ENCODE measurements at regions not wholly inside any gene's neighbourhood (a gene's known extent, or its start where the extent isn't known, plus 50 kb on each side); places are given as distances from the start of the nearest gene placed in this dataset.

GRCh38 chr13:104002216-104002615, 936.0 kb upstream of the SLC10A2 start:
- DNase-seq (no peak), ATAC-seq (no peak)
- H3K9me3 Mint-ChIP-seq: no peaks in the 10 kb centered on the region
- no peaks in the 10 kb centered on the region for H3K27me3 Mint-ChIP-seq
- no peaks in the 10 kb centered on the region for H3K4me1 Mint-ChIP-seq
- no peak overlapping the region for H3K27ac Mint-ChIP-seq
- no peak overlapping the region for H3K4me3 Mint-ChIP-seq
- H3K36me3 Mint-ChIP-seq (ENCODE audit: low read depth): no peaks in the 10 kb centered on the region

GRCh38 chr13:104001766-104002165, 935.5 kb upstream of the SLC10A2 start:
- no peaks in the 10 kb centered on the region for H3K36me3 Mint-ChIP-seq (ENCODE audit: low read depth)
- DNase-seq (no peak), ATAC-seq (no peak)
- H3K27me3 Mint-ChIP-seq: no peaks in the 10 kb centered on the region
- no peak overlapping the region for H3K27ac Mint-ChIP-seq
- H3K4me3 Mint-ChIP-seq: no peak overlapping the region
- H3K9me3 Mint-ChIP-seq: no peaks in the 10 kb centered on the region
- no peaks in the 10 kb centered on the region for H3K4me1 Mint-ChIP-seq

DNA sequence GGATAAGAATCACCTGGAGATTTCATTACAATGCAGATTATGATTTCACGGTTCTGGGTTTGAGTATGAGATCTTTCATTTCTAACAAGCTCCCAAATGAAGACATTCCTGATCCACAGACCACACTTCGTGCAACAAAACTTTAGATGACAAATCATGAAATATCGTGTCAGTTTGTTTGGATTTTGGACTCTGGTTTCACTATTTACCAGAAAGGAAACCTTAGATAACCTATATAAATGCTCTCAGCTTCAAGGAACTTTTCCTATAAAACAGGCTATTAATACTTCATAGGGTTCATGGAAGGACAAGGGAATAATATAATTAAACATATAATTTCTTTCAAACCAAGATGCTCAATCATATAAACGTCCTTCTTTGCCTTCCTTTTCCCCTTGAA, 930.5 kb upstream of the SLC10A2 start:
- no peaks in the 10 kb centered on the region for H3K36me3 Mint-ChIP-seq (ENCODE audit: low read depth)
- H3K27ac Mint-ChIP-seq: no peak overlapping the region
- DNase-seq (no peak), ATAC-seq (no peak)
- H3K4me1 Mint-ChIP-seq: no peaks in the 10 kb centered on the region
- no peaks in the 10 kb centered on the region for H3K27me3 Mint-ChIP-seq
- peaks cover 11% of the 10 kb centered on the region for H3K9me3 Mint-ChIP-seq
- no peak overlapping the region for H3K4me3 Mint-ChIP-seq

- ATAC-seq (no peak), DNase-seq (no peak)
- Mint-ChIP-seq H3K9me3 (no peaks in the 10 kb centered on the region), H3K27ac (no peak overlapping the region), H3K4me3 (no peak overlapping the region), H3K36me3 (ENCODE audit: low read depth) (no peaks in the 10 kb centered on the region), H3K27me3 (no peaks in the 10 kb centered on the region), H3K4me1 (no peaks in the 10 kb centered on the region)
Observed at GRCh38 chr13:103983948-103984347, 917.7 kb upstream of the SLC10A2 start.

GRCh38 chr13:103976371-103976770, 910.2 kb upstream of the SLC10A2 start:
- H3K4me3 Mint-ChIP-seq: no peak overlapping the region
- H3K27me3 Mint-ChIP-seq: no peaks in the 10 kb centered on the region
- H3K36me3 Mint-ChIP-seq (ENCODE audit: low read depth): no peaks in the 10 kb centered on the region
- no peaks in the 10 kb centered on the region for H3K4me1 Mint-ChIP-seq
- no peak for ATAC-seq
- no peak overlapping the region for H3K27ac Mint-ChIP-seq
- no peak for DNase-seq
- peaks cover 9% of the 10 kb centered on the region for H3K9me3 Mint-ChIP-seq

GRCh38 chr13:103973740-103974139, 907.5 kb upstream of the SLC10A2 start:
- no peak for DNase-seq
- Mint-ChIP-seq H3K4me3 (no peak overlapping the region), H3K9me3 (peaks cover 18% of the 10 kb centered on the region), H3K27me3 (no peaks in the 10 kb centered on the region), H3K36me3 (ENCODE audit: low read depth) (no peaks in the 10 kb centered on the region), H3K4me1 (no peaks in the 10 kb centered on the region), H3K27ac (no peak overlapping the region)
- no peak for ATAC-seq

DNA sequence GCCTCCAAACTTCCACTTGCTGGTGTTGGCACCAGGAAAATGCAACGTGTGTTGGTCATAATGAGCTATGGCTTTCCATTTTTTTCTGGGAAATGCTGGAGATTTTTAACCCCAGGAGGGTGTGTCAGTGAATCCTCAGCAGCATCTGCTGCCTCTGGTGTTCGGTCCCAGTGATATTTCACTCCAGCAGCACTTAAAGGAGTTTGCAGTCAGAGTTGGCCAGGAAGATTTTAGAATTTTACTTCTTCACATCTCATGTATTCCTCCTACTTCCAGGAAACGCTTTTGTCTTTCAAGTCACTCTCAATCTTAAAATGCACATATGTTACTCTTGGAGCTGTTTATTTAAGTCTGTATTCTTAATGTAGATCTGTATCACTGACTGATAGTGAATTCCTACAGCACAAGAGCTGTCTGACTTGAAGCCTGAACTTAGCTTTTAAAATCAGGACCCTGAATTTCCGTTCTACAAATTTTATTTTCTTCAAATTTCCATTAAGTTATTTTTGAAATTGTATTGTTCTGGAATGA, 903.4 kb upstream of the SLC10A2 start:
- Mint-ChIP-seq H3K27ac (no peak overlapping the region), H3K36me3 (ENCODE audit: low read depth) (no peaks in the 10 kb centered on the region), H3K4me3 (no peak overlapping the region), H3K27me3 (no peaks in the 10 kb centered on the region), H3K9me3 (peaks cover 21% of the 10 kb centered on the region), H3K4me1 (no peaks in the 10 kb centered on the region)
- ATAC-seq (no peak), DNase-seq (no peak)

- H3K27ac Mint-ChIP-seq: no peak overlapping the region
- H3K27me3 Mint-ChIP-seq: no peaks in the 10 kb centered on the region
- no peak overlapping the region for H3K4me3 Mint-ChIP-seq
- peaks cover 34% of the 10 kb centered on the region for H3K9me3 Mint-ChIP-seq
- ATAC-seq (no peak), DNase-seq (no peak)
- no peaks in the 10 kb centered on the region for H3K36me3 Mint-ChIP-seq (ENCODE audit: low read depth)
- H3K4me1 Mint-ChIP-seq: no peaks in the 10 kb centered on the region
Observed at GRCh38 chr13:103965506-103966243, 899.5 kb upstream of the SLC10A2 start.

GRCh38 chr13:103961784-103962183, 895.6 kb upstream of the SLC10A2 start:
- Mint-ChIP-seq H3K4me3 (no peak overlapping the region), H3K9me3 (peaks cover 31% of the 10 kb centered on the region), H3K27ac (no peak overlapping the region), H3K36me3 (ENCODE audit: low read depth) (no peaks in the 10 kb centered on the region), H3K4me1 (no peaks in the 10 kb centered on the region), H3K27me3 (no peaks in the 10 kb centered on the region)
- ATAC-seq (no peak), DNase-seq (no peak)

- Mint-ChIP-seq H3K4me3 (no peak overlapping the region), H3K27me3 (no peaks in the 10 kb centered on the region), H3K9me3 (peaks cover 29% of the 10 kb centered on the region), H3K4me1 (no peaks in the 10 kb centered on the region), H3K36me3 (ENCODE audit: low read depth) (no peaks in the 10 kb centered on the region), H3K27ac (no peak overlapping the region)
- ATAC-seq (no peak), DNase-seq (no peak)
Observed at GRCh38 chr13:103961129-103961528, 894.9 kb upstream of the SLC10A2 start.

GRCh38 chr13:103960001-103960400, 893.8 kb upstream of the SLC10A2 start:
- peaks cover 25% of the 10 kb centered on the region for H3K9me3 Mint-ChIP-seq
- no peak overlapping the region for H3K27ac Mint-ChIP-seq
- ATAC-seq: no peak
- no peaks in the 10 kb centered on the region for H3K27me3 Mint-ChIP-seq
- H3K36me3 Mint-ChIP-seq (ENCODE audit: low read depth): no peaks in the 10 kb centered on the region
- no peak overlapping the region for H3K4me3 Mint-ChIP-seq
- DNase-seq: no peak
- H3K4me1 Mint-ChIP-seq: no peaks in the 10 kb centered on the region

DNA sequence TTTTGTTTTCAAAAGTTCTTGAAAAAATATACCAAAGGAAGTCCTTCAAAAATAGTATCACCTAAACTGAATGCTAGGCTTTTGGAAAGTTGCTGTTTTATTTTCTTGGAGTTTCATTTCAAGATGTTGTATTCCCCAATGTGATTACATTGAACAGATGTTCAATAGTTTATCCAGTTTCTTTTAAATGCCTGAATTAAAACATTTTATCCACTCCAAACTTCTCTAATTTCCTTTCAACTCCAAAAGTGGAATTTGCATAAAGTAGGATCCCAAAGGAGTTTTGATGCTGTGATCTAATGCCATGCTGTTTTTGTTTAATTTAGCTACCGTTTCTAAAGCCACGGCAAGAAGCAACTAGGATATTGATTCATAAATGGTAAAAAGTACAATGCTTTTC, 892.5 kb upstream of the SLC10A2 start:
- H3K9me3 Mint-ChIP-seq: peaks cover 31% of the 10 kb centered on the region
- H3K27me3 Mint-ChIP-seq: no peaks in the 10 kb centered on the region
- no peak overlapping the region for H3K4me3 Mint-ChIP-seq
- H3K27ac Mint-ChIP-seq: no peak overlapping the region
- no peaks in the 10 kb centered on the region for H3K36me3 Mint-ChIP-seq (ENCODE audit: low read depth)
- H3K4me1 Mint-ChIP-seq: no peaks in the 10 kb centered on the region
- DNase-seq (no peak), ATAC-seq (no peak)

DNA sequence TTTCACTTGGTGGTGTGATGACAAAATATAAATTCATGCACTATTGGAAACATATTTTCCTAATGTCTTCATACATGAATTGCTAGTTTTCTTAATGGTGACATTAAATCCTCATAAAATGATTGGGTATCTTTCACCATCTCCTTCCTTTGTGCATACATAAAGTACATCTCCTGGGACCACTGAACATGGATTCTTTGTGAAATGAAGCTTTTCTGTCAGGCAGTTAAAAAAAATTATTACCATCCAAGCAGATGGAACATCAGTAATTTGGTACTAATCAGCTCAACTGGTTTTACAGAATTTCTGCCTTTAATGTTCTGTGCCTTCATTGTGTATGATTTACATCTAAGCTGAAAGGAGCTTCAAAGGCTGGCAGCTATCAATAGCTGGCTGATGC, 891.7 kb upstream of the SLC10A2 start:
- H3K4me3 Mint-ChIP-seq: no peak overlapping the region
- H3K9me3 Mint-ChIP-seq: peaks cover 27% of the 10 kb centered on the region
- H3K27ac Mint-ChIP-seq: no peak overlapping the region
- DNase-seq (no peak), ATAC-seq (no peak)
- H3K36me3 Mint-ChIP-seq (ENCODE audit: low read depth): no peaks in the 10 kb centered on the region
- H3K4me1 Mint-ChIP-seq: no peaks in the 10 kb centered on the region
- H3K27me3 Mint-ChIP-seq: no peaks in the 10 kb centered on the region

- Mint-ChIP-seq H3K27ac (no peak overlapping the region), H3K4me3 (no peak overlapping the region), H3K4me1 (no peaks in the 10 kb centered on the region), H3K9me3 (peaks cover 17% of the 10 kb centered on the region), H3K36me3 (ENCODE audit: low read depth) (no peaks in the 10 kb centered on the region), H3K27me3 (no peaks in the 10 kb centered on the region)
- no peak for DNase-seq
- ATAC-seq: no peak
Observed at GRCh38 chr13:103953859-103954258, 887.6 kb upstream of the SLC10A2 start.

DNA sequence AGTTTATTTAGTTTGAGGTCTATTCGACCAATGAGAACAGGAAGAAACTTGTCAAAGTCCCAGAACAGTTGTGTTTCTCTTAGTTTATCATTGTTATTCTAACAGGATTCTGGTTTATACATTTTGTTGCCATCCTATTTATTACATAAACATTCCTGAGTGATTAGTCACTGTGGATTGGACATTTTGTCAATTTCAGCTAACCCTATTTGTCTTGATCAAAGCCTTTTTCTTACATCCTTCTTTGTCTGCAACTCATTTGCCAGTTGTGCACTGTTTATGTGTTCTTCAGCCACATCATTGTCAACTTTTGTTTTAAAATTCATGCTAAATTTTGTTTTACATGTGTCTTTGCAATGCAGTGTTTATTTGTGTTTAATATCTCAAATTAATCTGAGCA, 886.0 kb upstream of the SLC10A2 start:
- no peak for ATAC-seq
- H3K27ac Mint-ChIP-seq: no peak overlapping the region
- no peak for DNase-seq
- H3K36me3 Mint-ChIP-seq (ENCODE audit: low read depth): no peaks in the 10 kb centered on the region
- H3K27me3 Mint-ChIP-seq: no peaks in the 10 kb centered on the region
- no peak overlapping the region for H3K4me3 Mint-ChIP-seq
- H3K4me1 Mint-ChIP-seq: no peaks in the 10 kb centered on the region
- peaks cover 20% of the 10 kb centered on the region for H3K9me3 Mint-ChIP-seq

DNA sequence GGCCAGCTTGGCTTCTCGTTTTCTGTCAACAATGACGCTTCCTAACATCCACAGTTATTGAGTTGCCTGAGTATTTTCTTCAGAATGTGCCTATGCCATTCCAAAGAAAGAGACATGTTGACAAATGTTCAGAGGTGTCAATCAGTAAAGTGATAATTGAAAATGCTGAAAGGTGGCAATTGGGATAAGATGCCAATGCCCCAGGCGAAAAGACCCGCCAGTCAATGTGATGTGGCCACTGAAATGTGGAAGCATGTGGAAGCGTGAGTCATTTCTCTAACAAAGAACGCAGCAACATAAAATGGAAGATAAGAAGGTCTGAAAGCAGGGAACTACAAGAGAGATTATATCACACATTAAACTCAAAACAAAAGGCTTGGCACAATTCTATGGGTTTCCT, 882.2 kb upstream of the SLC10A2 start:
- peaks cover 7% of the 10 kb centered on the region for H3K9me3 Mint-ChIP-seq
- ATAC-seq: no peak

More for the DNA sequence above, 882.2 kb upstream of the SLC10A2 start:
- no peaks in the 10 kb centered on the region for H3K4me1 Mint-ChIP-seq
- H3K27me3 Mint-ChIP-seq: no peaks in the 10 kb centered on the region
- no peaks in the 10 kb centered on the region for H3K36me3 Mint-ChIP-seq (ENCODE audit: low read depth)
- no peak overlapping the region for H3K4me3 Mint-ChIP-seq
- DNase-seq: no peak
- no peak overlapping the region for H3K27ac Mint-ChIP-seq
